Kidney epithelial cell (primary cell): ENCODE measurements at regions not wholly inside any gene's neighbourhood (a gene's known extent, or its start where the extent isn't known, plus 50 kb on each side); places are given as distances from the start of the nearest gene placed in this dataset.

ENCODE experiments used
- DNase-seq: peaks from one replicate; pipeline ENCODE4 v3.0.0-alpha.2; 2010; ENCODE audit warnings: low read depth
- H3K27me3 ChIP-seq: 2 replicates; pipeline ENCODE4 v1.6.0; 2011; ENCODE audit warnings: low read length; ENCODE audit not compliant: control insufficient read depth, insufficient read depth
- H3K36me3 ChIP-seq: 2 replicates; pipeline ENCODE4 v1.5.1; 2011; ENCODE audit warnings: low read length; ENCODE audit not compliant: control insufficient read depth, insufficient read depth
- H3K4me3 ChIP-seq: 2 replicates; pipeline ENCODE4 v1.5.1; 2011; ENCODE audit warnings: low read depth, mild to moderate bottlenecking, control low read depth, low read length
- CTCF ChIP-seq: IDR thresholded peaks from 2 replicates; pipeline ENCODE4 v1.5.1; 2011; ENCODE audit warnings: mild to moderate bottlenecking, moderate library complexity, low read length, control low read depth, inconsistent platforms; ENCODE audit not compliant: insufficient read depth, poor library complexity, severe bottlenecking

DNA sequence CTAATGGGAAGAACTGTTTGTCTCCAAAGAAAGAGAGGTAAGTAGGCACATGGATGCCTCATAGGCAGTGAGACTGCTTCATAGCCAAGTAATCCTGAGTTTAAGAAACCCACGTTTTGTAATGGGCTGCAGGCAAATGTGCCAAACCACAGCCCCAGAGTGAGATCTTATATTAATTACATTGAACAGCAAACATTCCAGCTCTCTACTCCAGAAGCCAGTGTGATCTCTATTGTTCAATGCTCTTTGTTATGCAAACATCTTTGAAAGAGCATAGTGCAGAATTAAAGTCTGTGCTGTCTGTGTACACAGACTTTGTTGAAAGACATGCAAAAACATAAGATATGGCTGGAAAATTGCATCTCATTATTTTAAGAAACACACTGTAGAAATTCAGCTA lies 720.8 kb upstream of the REG3G start:
- Histone ChIP-seq H3K4me3 (no peak overlapping the region), H3K36me3 (no peaks in the 10 kb centered on the region), H3K27me3 (no peaks in the 10 kb centered on the region)
- no peak for TF ChIP-seq CTCF
- no peak for DNase-seq

DNA sequence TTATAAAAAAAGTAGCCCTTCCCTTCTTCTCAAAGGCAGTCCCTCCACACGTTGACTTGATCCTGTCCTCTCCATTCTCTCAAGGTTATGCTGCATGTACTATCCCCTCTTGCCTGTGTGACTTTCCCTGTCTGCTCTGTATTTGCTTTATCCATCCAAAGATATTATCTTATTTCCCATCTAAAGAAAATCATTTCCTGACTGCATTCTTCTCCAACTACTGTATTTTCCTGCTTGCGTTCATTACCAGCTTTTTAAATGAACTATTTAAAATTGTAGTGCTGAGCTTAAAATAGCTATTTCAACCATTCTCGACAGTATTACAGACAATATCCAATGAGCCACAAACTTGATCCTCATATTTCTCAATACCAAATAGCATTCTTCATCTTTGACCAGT lies 716.0 kb upstream of the REG3G start:
- no peak for DNase-seq
- Histone ChIP-seq H3K27me3 (no peaks in the 10 kb centered on the region), H3K36me3 (no peaks in the 10 kb centered on the region), H3K4me3 (no peak overlapping the region)
- TF ChIP-seq CTCF, result no peak

DNA sequence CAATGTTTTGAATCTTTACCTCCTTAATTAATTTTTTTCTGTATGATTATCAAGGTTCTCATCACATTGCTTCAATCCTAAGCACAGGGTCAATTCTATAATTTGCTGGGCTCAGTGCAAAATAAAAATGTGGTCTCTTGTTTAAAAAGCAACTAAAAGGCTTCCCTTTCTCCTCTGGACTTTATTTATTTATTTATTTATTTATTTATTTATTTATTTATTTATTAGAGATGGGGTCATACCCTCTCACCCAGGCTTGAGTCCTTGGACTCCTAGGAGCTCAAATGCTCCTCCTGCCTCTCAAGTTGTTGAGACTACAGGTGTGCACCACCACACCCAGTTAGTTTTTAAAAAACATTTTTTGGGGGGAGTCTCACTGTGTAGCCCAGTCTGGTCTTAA lies 710.1 kb upstream of the REG3G start:
- DNase-seq, result no peak
- no peak for TF ChIP-seq CTCF
- Histone ChIP-seq H3K4me3 (no peak overlapping the region), H3K27me3 (no peaks in the 10 kb centered on the region), H3K36me3 (no peaks in the 10 kb centered on the region)

DNA sequence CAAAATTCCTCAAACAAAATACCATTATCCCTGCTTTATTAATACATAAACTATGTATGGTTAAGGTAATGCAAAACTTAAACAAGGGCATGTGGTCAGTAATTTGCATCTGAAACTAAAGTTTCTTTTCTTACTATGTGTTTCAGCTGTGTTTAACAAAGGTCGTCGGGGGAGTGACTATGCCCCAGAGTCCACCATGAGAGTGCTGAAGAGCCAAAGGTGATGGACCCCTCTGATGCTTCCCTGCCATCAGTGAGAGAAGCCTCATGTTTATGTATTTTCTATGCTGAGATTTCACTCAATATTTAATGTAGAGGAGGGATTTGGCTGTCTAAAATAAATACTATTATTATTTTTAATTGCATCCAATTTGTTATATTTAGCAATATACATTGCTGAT lies 707.2 kb upstream of the REG3G start:
- H3K36me3 ChIP-seq, result no peaks in the 10 kb centered on the region
- no peaks in the 10 kb centered on the region for H3K27me3 ChIP-seq
- no peak overlapping the region for H3K4me3 ChIP-seq
- TF ChIP-seq CTCF, result no peak
- no peak for DNase-seq

GRCh38 chr2:78330193-78330592 lies 695.3 kb upstream of the REG3G start:
- Histone ChIP-seq H3K36me3 (no peaks in the 10 kb centered on the region), H3K4me3 (no peak overlapping the region), H3K27me3 (no peaks in the 10 kb centered on the region)
- no peak for DNase-seq
- TF ChIP-seq CTCF, result no peak

DNA sequence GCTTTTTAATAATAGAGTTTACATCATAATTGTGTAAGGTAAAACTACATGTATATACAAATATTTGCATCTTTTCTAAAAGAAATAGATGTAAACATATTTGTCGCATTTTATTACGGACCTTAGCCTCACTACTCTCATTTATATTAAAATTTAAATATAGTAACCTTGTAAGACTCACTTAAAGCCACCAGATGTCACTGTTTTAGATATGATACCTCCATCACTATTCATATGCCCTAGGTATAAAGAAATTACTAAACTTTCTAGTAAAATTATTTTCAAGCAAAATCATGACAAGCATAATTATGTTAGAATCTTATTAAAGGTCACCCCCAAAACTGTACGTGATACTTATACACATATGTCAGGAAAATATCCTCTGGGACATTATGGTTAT lies 674.3 kb upstream of the REG3G start:
- no peak for DNase-seq
- TF ChIP-seq CTCF, result no peak

More for the DNA sequence above, 674.3 kb upstream of the REG3G start:
- no peak overlapping the region for H3K4me3 ChIP-seq
- no peaks in the 10 kb centered on the region for H3K36me3 ChIP-seq
- H3K27me3 ChIP-seq, result no peaks in the 10 kb centered on the region
